ENCODE measurements at regions not wholly inside any gene's neighbourhood (a gene's known extent, or its start where the extent isn't known, plus 50 kb on each side); places are given as distances from the start of the nearest gene placed in this dataset.

GRCh38 chr1:84078108-84078841 is 65.8 kb upstream of the PRKACB start:
- Histone ChIP-seq H3K9me1 (ENCODE audit: control insufficient read depth, insufficient read depth, low read length) (no peaks in the 10 kb centered on the region), H3K9ac (ENCODE audit: insufficient read depth in 1 of 2, low read depth in 2 of 2, low read length in 2 of 2) (peak overlapping the region; percentile 87 to 94), H3K9me3 (replicated peaks; ENCODE audit: control insufficient read depth, insufficient read depth, low read depth, low read length) (no peaks in the 10 kb centered on the region), H3K4me3 (peak overlapping the region; percentile 83), H3K4me2 (ENCODE audit: insufficient read depth, low read length) (peak overlapping the region; percentile 89), H2AFZ (ENCODE audit: low read depth, low read length) (peak overlapping the region; percentile 90), H3K27me3 (ENCODE audit: control insufficient read depth in 2 of 2, insufficient read depth in 2 of 2, low read length in 2 of 2) (no peaks in the 10 kb centered on the region), H4K20me1 (replicated peaks; ENCODE audit: control insufficient read depth, insufficient read depth, low read length) (no peaks in the 10 kb centered on the region), H3K36me3 (ENCODE audit: control insufficient read depth, insufficient read depth, low read length) (no peaks in the 10 kb centered on the region), H3K4me1 (replicated peaks in 1 of 2; ENCODE audit: control insufficient read depth in 2 of 2, insufficient read depth in 2 of 2, low read length in 2 of 2) (peaks cover 0 to 10% of the 10 kb centered on the region in 2 experiments; a peak in 2 of 5 replicates), H3K27ac (ENCODE audit: extremely low read depth, low read depth, low read length) (peak overlapping the region; percentile 86; the same call in 2 of the 3 replicates), H3K79me2 (ENCODE audit: control insufficient read depth, insufficient read depth, low read length) (peaks cover 29% of the 10 kb centered on the region)
- peak; percentile 11 to 54 (median 22) for DNase-seq (ENCODE audit: extremely low read depth in 1 of 4, low spot score in 3 of 4)
- POLR2A ChIA-PET, result interaction anchor here (0.6 to 1.4 kb wide), 7 partner anchors 10 to 212 kb away, joined by 3 to 7 read pairs (median 4); no protein-coding TSS in a partner anchor
- ATAC-seq, result peak; percentile 64
- BruUV-seq (replicated peaks), result no TSS peak
- FAIRE-seq, result peak; percentile 19
- in situ Hi-C loops (cut with MboI), result no loop called here
- WGBS (ENCODE audit: insufficient coverage, low coverage, missing lambda C conversion rate), result 2% methylated on average over 23 of the region's 61 CpGs
- CTCF ChIA-PET (ENCODE audit: low intra/inter-chr PET ratio), result no interaction called here
- intact Hi-C loops (cut with micrococcal nuclease), result loop anchor here (5.0 kb wide), 2 partner anchors 44 to 171 kb away; no protein-coding TSS in a partner anchor
- peak; percentile 35 for TF ChIP-seq PRDM10 (IDR thresholded peaks at IDR 0.05; ENCODE audit: partially characterized antibody)
- no peak for TF ChIP-seq L3MBTL2 (IDR thresholded peaks at IDR 0.05)
- peak; percentile 28; the same call in 1 of the 2 replicates for TF ChIP-seq ZBTB7A (IDR thresholded peaks at IDR 0.05; ENCODE audit: borderline replicate concordance, control insufficient read depth, low read depth, low read length)
- no peak for TF ChIP-seq NR4A1 (CRISPR knock-in tag; IDR thresholded peaks at IDR 0.05)
- TF ChIP-seq NR4A1 (tag; IDR thresholded peaks at IDR 0.05), result 0 out of 2 replicates have a peak, but pooled peaks have one; percentile 3
- 0 out of 2 replicates have a peak, but pooled peaks have one; percentile 0 for TF ChIP-seq RB1 (IDR thresholded peaks at IDR 0.05; ENCODE audit: low read depth)
- TF ChIP-seq RERE (CRISPR knock-in tag; IDR thresholded peaks at IDR 0.05; ENCODE audit: borderline replicate concordance), result 0 out of 2 replicates have a peak, but pooled peaks have one; percentile 82
- TF ChIP-seq SRF (CRISPR knock-in tag; IDR thresholded peaks at IDR 0.05), result peak in 1 of 2 experiments; percentile 82; a peak in 2 of 4 replicates
- TF ChIP-seq MCM5 (IDR thresholded peaks at IDR 0.05; ENCODE audit: low read depth), result no peak
- no peak for TF ChIP-seq ZFPM2 (CRISPR knock-in tag; IDR thresholded peaks at IDR 0.05)
- no peak for TF ChIP-seq CHD2 (IDR thresholded peaks at IDR 0.05; ENCODE audit: low read depth, low read length)
- peak; percentile 59 for TF ChIP-seq RBFOX2 (IDR thresholded peaks at IDR 0.05; ENCODE audit: low read depth, low read length)
- TF ChIP-seq KAT7 (CRISPR knock-in tag; IDR thresholded peaks at IDR 0.05; ENCODE audit: borderline replicate concordance), result peak; percentile 77; the same call in 1 of the 2 replicates

All from K562 (cell line).